GM21619 (cell line): ENCODE measurements at regions not wholly inside any gene's neighbourhood (a gene's known extent, or its start where the extent isn't known, plus 50 kb on each side); places are given as distances from the start of the nearest gene placed in this dataset.

ENCODE experiments used
- ATAC-seq: cut with Tn5 transposase; IDR thresholded peaks from one replicate; pipeline ENCODE4 v1.9.1; 2021; ENCODE audit not compliant: unreplicated experiment

DNA sequence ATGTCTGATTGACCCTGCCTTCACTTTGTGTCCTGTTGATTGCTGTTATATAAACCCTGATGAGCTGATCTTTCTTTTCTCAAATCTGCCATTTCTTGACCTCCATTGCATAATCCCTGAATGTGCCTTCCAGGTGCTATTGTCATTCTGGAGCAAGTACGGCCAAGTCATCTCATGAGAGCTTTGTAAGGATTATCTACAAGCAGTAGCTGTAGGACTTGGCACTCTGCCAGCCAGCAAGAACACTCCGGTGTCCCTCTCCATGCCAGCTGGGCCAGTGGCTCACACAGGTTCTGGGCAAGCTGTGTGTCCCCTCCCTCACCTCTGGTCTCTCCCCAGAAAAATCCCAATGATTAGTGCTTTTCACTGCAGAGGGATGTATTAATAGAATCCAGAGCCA is 348.1 kb downstream of the FOXO1 start:
- no peak for ATAC-seq

DNA sequence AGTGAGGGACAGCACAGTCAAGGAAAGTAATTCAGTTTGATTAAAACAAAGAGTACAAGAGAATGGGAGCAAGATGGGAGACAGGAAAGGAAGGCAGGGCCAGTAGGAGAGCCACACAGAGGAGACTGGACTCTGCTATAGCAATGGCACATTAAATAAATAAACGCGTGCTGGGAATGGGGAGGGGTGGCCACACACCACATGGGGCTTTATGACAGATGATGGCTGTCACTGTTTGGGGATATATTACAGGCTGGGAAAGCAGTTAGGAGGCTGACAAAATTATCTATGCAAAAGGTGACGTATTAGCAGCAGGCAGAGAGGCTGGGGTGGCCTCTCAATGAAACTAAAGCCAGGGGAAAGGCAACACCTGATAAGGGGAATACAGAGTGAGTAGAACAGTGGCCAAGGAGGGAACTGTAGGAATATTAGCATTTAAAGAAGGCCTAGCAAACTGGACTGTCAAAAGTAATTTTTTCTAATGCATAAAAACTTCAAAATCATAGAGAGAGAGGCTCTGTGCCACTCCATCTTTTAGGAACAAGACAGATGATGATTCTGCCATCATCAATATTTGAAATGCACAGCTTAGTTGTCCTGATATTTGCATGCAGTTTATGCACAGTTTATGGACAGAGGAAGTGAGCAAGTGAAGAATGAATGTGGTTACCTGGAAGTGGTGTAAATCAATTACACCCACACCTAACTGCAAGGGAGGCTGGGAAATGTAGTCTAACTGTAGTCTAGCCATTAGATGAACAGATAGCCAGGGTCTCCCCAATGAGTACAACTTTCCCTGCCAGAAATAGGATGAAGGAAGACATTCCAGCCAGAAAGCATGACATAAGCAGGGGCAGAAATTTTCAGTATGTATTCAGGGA is 346.5 kb downstream of the FOXO1 start:
- ATAC-seq: no peak

DNA sequence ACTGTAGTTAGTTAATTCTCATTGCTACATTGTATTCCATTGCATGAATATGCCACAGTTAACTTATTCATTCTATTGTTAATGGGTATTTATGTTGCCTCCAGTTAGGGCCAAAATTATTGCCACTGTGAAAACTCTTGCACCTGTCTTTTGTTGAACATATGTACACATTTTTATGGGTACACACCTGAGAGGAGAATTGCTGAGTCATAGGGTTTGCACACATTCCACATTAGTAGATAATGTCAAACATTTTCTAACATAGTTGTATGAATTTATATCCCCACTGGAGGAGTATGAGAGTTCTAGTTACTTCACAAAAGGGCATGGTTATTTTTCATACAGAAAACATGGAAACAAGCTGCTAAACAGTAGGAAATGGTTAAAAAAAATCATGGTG is 338.4 kb downstream of the FOXO1 start:
- no peak for ATAC-seq

DNA sequence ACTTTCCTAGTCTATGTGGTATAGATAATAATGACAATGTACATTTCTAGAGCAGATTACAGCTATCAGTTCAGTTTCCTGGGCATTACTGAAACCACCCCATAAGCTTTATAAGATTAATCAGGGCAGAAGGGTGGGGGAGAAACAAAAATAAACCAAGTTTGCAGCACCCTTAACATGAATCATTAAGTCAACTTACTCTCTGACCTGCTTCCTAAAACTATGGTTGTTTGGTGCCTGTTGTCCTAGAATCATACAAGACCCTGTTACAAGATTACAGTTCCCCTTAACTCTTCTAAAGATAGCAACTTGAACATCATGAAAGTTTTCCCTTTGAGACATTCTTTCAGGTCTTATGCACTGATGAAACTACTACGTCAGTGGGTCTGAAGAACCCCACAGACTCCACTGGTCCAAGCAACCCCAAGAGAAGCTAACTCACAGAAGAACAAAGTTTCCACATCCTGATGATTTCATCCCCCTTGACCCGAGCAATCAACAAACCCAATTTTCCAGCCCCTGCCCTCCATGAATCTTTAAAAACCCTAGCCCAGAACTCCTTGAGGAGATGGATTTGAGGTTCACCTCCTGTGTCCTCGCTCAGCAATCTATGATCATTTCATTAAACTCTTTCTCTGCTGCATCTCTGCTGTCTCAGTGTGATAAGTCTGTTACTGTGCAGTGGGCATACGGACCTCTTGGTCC is 336.5 kb downstream of the FOXO1 start:
- ATAC-seq: no peak

DNA sequence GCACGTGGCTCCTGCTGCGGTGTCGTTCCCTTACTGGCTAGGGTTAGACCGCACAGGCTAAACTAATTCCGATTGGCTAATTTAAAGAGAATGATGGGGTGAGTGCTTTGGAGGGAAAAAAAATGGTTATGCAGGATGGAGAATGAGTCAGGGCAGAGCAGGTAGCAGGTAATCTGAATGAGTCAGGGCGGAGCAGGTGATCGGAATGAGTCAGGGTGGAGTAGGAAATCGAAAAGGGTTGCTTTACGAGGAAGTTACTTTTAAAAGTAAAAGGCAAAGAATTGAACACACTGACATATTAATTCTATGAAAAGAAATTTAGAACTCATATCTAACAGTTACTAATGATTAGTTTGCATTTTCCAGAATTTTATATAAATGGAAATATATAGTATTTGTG is 335.5 kb downstream of the FOXO1 start:
- ATAC-seq: no peak

DNA sequence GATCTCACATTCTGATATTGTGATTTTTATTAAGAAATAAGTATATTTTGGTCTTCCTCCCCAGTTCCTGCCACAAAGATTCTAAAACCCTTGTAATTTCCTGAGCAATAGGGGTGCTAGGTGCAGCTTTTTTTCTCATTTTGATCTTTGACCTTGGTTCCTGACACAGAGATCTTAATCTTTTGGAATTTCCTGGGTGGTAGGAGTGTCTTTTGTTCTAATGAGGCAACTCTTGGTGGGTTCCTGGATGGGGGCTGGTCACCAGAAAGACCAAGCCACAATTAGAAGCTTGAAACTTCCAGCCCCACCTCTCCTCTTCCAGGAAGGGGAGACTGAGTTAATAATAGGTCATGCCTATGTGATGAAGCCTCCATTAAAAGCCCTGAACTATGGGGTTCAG is 334.6 kb downstream of the FOXO1 start:
- ATAC-seq: no peak

DNA sequence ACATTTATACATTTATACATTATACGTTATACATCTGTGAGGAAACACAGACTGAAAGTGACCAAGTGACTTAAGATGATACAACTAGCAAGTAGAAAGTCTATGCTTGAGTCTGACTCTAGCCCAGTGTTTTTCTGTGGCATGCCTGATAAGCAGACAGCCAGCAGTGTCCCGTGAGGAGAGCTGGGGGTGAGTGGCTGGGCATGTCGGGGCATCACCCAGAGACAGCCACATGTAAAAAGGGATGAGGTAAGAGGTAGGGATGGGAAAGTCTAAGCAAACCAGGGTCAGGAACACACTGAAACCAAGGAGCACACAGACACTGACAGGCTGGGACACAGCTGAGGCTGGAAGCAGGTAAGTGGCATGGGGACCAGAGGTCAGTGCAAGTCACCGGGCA is 333.2 kb downstream of the FOXO1 start:
- no peak for ATAC-seq

DNA sequence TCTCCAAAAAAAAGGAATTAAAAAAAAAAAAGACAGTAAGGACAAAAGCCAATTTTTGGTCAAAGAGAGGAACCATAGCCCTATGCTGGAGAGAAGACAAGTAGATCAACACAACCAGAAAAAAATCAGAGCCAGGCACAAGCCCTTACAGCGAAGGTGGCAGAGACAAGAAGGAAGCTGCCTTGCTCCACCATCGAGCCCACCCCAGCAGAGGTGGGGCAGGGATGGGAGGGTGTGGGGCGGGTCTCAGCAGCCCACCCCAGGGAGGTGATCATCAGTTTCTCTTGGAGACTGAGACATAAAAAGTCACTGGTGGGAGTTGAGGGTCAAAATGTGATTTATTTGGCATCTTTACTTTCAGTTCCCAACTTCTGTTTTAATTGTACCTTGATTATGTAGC is 332.4 kb downstream of the FOXO1 start:
- ATAC-seq: no peak

DNA sequence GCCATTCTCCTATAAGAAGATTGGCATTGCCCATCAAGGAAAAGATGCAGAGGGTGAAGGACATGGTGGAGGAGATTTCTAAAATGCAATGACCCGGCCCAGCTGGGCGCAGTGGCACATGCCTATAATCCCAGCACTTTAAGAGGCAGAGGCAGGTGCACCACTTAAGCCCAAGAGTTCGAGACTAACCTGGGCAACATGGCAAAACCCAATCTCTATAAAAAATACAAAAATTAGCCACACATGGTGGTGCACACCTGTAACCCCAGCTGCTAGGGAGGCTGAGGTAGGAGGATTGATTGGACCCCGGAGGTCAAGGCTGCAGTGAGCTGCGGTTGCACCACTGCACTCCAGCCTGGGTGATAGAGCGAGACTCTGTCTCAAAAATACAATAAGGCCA is 331.8 kb downstream of the FOXO1 start:
- ATAC-seq: no peak

DNA sequence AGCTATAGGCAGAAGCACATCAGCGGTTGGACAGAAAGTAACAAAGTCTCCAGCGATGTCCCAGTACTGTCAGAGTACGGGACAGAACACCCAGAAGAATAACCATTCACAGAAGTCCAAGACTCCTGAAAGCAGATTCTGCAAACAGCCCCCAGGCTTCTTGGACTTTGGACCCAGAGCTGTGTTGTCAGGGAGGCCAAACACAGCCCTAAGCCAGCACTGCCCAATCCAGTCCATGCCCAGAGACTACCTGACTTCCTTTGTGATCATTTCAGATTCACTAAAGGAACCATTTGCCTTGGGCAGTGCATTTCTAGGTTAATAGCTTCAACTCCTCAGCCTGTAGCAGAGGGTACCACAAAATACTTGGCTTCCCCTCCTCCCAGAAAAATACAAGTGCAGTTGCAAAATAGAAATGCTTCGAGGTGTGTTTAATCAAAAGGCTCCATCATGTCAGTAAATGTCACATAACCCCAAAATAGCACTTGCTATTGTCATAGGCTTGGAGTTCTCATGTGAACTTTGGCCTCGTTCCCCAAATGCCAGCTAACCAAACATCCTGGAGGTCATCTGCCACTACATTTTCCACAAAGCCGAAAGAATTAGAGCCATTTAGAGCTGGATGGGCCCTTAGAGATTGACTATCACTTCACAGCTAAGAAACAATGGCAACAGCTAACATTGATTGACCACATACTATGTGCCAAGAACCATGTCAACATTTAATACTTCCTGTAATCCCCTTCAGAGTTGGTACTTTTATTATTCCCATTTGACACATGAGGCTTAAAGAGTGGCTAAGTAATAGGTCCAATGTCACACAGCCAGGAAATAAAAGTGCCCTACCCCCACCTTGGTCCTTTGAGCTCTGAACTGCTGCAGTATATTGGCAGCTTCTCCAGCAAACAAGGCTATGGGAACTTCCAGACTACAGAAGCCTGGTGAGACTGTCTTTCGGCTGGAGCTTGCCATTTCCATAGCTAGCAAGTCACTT is 329.9 kb downstream of the FOXO1 start:
- ATAC-seq: no peak

DNA sequence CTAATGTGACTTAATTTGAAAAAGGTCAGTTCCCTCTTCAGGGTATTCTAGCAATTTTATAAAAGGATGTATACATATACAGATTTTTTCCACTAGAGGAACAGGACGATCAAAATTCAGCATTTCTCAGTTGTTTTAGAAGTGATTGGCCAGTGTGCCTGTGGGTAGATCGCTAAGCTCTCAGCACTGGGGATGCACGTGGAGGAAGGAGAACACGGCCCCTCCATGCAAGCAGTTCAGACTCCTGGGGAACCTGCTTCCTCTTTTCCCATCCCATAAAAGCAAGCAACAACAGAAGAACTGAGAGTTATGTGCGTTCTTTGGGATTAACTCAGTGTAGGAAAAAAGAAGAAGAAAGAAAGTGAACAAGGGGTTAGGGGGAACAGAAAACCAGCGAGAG is 328.8 kb downstream of the FOXO1 start:
- ATAC-seq: no peak

DNA sequence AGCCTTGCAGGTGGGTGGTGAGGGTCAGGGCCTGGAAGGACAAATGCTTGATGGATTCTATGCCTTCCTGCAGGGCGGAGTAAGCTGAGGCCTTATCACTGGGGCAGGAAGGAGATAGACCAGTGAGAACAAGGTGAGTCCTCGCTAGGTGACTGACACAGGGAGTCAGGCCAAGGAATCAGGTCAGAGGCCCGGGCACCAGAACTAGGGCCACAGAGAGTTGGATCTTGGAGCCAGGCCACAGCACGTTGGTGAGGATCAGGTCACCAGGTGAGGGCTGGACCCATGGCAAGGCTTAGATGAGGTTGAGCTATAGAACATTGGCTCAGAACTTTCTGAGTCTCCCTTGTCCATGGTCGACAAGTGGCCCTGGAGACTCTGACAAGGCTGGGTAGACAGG is 328.2 kb downstream of the FOXO1 start:
- ATAC-seq: no peak

DNA sequence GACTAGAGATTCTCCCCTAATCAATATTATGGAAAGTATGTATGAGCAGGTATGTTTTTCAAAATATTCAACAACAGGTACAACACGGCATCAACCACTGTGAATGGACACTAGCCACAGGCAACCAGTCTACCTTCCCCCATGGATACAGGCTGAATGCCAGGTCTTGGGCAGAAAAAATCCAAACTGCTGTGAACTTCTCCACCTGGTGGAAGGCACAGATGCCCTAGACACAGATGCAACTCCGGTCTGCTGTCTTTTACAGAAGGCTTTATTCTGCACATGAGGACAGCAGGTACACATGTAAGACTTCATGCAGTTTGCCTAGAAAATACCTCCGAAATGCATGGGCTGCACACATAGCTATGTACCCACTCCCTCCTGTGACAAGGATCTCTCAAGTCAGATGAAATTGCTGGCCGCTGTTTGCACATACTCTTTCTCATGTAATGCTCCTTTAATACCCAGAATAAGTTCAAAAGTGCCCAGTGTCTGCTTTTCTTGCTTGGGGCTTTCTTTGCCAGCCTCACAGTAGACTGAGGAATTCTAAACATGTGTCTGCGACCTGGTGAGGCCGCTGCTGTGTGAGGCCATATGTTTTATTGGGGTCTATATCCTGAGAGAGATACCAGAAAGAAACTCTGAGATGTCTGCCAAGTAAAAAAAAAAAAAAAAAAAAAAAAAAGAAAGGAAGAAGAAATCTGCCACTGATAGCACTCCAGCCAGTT is 325.9 kb downstream of the FOXO1 start:
- ATAC-seq: no peak

DNA sequence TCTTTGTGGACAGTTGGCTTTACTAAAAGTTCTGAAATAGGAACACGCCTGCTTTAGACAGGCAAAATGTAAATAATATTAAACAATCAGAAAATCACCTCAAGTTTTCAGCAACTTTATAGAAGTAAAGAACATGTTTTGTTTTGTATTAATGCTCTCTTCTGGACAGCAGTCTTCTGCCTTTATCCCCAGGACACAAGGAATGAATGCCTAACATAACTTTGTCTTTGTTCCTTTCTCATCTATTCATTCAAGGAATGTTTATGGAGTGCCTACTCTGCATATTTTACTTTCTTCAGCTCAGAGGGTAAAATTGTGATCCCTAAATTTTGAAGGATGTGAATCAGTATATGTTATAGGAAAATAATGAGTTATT is 325.4 kb downstream of the FOXO1 start:
- no peak for ATAC-seq

DNA sequence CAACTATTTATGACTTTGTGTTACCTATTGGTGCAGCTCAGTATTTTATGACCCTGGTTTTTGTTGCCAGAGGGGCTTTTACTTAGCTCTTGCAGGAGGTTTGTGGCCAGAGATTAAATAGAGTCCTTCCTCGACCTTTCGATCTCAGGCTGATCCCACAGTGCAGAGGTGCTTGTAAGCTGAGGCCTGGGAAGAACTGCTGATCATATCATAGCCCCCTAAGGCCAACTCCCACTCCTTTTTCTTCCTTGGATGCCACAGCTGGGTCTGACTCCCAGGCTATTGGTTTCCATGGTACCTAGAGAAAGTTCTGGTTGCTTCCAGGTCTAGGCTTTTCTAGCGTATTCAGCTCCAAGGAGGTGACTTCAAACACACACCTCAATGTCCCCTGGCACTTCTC is 324.9 kb downstream of the FOXO1 start:
- no peak for ATAC-seq

DNA sequence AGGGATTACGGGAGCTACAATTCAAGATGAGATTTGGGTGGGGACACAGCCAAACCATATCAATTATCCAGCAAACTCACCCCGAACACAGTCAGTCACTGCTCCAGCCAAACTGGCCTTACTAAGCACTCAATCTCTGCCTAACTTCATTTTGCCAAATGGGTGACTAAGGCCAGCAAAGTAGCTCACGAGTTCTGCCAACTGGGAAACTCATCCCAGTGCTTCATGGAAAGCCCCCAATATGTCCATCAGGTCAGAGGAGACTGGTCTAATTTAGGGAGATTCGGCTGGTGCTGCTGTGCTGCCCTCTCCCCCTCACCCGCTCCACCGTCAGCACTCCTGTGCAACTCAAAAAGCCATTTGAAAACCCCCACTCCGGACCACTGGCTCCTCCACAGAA is 324.0 kb downstream of the FOXO1 start:
- ATAC-seq: no peak

DNA sequence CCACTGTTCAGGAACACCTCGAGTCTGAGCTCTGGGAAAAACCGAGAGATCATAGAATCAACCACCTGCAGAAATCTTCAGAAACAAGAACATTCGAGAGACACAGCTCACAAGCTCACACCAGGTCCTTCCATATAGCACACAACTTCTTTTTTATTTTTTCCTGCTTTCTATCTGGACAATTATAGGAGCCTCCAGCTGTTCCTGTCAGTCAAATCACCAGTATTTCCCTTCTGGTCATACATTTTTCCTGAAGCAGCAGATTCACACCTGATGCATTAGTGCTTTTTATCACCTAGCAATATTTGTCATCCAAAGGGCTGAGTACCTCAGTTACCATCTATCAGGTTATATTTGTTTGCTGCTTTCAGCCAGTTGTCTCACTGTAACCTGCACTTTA is 323.5 kb downstream of the FOXO1 start:
- no peak for ATAC-seq

DNA sequence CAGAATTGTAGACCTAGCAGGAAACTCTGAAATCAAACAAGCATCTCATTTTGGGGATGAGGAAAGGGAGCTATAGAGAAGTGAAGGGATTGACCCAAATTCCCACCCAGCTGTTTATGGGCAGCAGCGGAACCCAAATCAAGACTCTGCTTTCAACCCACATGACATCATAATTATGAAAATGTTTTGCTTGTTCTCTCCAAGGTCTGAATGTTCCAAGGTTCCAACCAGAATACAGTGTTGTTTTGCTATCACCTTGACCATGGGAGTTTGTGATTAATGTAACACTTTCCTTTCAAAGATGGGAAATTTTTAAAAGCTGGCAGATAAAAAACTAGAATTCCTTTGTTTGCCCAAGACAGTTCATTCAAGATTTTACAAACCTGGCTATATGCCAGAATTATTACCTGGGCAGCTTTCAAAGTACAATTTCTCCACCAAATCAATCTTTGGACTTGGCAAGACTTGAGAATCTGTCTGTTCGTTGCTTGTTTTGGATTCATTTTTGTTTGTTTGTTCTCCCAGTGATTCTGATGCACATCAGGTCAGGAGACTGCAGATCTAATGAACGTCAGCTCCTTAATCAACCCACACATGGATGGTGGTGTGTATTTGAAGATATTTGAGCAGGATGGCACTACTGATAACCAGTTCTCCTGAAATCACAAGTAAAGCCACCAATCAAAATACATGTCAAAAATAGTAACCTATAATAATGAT is 322.7 kb downstream of the FOXO1 start:
- ATAC-seq: no peak

DNA sequence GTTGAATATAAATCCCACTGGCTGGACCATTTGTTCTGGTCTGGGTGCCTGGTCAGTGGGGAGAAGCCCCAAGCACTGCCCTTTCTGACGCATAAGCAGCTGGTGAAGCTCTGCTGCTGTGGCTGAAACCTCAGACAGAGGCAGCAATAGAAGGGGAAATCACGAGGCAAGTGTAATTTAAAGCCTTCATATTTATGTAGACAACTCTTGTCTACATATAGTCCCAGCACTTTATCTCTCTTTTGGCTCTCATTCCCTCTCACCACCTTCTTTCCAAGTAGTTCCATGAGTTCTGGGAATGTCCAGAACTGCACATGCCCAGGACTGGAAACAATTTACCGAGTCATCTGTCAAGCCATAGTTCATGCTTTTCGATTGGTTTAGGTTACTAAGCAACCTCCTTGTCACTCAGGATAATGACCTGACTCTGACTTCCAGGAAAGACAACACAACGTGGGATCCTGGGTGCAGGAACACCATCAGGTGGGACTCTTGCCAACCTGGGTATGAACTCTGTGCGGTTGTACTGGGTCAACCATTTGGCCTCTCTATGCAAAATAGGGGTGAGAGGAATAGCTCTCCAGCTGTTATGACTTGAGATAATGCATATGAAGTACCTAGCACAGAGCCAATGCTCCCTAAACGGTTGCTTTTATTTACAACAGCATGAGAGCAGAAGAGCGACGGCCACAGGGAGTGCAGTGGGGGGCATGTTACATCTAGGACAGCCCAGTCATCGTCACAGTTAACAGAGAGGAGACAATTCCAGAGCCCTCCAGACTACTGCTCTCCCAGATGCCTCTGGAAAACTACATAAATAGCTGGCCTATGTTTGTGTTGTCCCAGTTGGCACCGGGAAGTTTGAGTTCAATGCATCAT is 321.9 kb downstream of the FOXO1 start:
- peak; percentile 71 for ATAC-seq
